ENCODE measurements at regions not wholly inside any gene's neighbourhood (a gene's known extent, or its start where the extent isn't known, plus 50 kb on each side); places are given as distances from the start of the nearest gene placed in this dataset.

DNA sequence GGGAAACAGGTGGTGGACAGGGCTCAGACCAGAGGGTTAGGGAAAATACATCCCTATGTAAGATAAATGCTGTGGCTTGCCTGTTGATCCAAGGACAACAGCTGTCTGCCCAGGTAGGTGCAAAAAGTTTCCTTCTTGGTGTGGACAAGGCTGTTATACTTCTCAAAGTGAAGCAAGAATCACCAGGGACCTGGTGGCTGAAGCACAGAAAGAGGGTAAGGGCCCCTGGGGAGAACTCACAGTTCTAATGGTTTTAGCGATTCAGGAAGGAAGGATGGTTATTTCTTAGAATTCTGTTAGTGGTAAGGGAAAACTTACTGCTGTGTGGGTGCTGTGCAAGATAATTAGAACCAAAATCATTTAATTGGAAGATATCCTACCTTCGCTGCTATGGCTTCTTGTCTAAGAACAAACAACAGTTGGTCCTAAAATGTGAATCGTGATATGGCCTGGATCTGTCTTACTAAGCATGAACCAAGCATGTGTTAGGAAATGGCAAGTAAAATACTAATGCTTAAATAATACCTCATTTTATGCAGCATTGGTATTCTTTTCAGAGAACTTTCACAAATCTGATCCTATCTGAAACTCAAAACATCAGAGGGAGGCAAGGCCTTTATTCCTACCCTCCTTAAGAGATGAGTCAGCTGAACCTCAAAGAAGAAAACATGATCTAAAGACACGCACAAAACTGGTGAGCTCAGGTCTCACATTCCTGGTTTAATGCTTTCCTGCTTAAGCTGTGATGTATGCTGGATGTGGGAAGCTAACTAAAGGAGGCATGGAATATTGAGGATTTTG, 159.2 kb upstream of the THUMPD2 start:
- 2% methylated on average over 4 of the region's 4 CpGs for WGBS (ENCODE audit: insufficient coverage, insufficient replicate concordance, low lambda C conversion rate, missing lambda C conversion rate)
- FAIRE-seq: no peak
- Histone ChIP-seq H3K79me2 (ENCODE audit: control insufficient read depth, insufficient read depth, low read length) (no peaks in the 10 kb centered on the region), H3K9ac (ENCODE audit: control insufficient read depth, insufficient read depth, low read length) (no peak overlapping the region), H2AFZ (ENCODE audit: control insufficient read depth, low read depth, low read length) (no peak overlapping the region), H3K4me1 (ENCODE audit: control insufficient read depth, insufficient read depth, low read length) (no peaks in the 10 kb centered on the region), H3K4me2 (ENCODE audit: control insufficient read depth, insufficient read depth) (no peak overlapping the region), H4K20me1 (ENCODE audit: control insufficient read depth, insufficient read depth) (no peaks in the 10 kb centered on the region), H3K4me3 (no peak overlapping the region), H3K36me3 (ENCODE audit: control insufficient read depth in 2 of 2, insufficient read depth in 2 of 2, low read length in 1 of 2) (no peaks in the 10 kb centered on the region), H3K27ac (ENCODE audit: control insufficient read depth, insufficient read depth) (no peak overlapping the region), H3K9me3 (replicated peaks; ENCODE audit: control insufficient read depth, insufficient read depth, low read length) (no peaks in the 10 kb centered on the region), H3K27me3 (replicated peaks in 1 of 2; ENCODE audit: control insufficient read depth in 2 of 2, insufficient read depth in 2 of 2, low read length in 1 of 2) (no peaks in the 10 kb centered on the region)
- BruUV-seq (replicated peaks): no TSS peak
- intact Hi-C loops (cut with micrococcal nuclease; ENCODE audit: unreplicated experiment) (no loop called here), in situ Hi-C loops (cut with MboI) (no loop called here)
- POLR2A ChIA-PET: no interaction called here
- no peak for DNase-seq (ENCODE audit: low read depth, low spot score)
- CTCF ChIA-PET: no interaction called here
- SMC1A ChIA-PET (ENCODE audit: uncharacterized antibody, unreplicated experiment): interaction anchor here (1.2 kb wide), 1 partner anchor 10 kb away, joined by 3 read pairs; no protein-coding TSS in a partner anchor
- RAD21 ChIA-PET (ENCODE audit: unreplicated experiment): no interaction called here
- ATAC-seq: no peak
- TF ChIP-seq, protein P1, sequence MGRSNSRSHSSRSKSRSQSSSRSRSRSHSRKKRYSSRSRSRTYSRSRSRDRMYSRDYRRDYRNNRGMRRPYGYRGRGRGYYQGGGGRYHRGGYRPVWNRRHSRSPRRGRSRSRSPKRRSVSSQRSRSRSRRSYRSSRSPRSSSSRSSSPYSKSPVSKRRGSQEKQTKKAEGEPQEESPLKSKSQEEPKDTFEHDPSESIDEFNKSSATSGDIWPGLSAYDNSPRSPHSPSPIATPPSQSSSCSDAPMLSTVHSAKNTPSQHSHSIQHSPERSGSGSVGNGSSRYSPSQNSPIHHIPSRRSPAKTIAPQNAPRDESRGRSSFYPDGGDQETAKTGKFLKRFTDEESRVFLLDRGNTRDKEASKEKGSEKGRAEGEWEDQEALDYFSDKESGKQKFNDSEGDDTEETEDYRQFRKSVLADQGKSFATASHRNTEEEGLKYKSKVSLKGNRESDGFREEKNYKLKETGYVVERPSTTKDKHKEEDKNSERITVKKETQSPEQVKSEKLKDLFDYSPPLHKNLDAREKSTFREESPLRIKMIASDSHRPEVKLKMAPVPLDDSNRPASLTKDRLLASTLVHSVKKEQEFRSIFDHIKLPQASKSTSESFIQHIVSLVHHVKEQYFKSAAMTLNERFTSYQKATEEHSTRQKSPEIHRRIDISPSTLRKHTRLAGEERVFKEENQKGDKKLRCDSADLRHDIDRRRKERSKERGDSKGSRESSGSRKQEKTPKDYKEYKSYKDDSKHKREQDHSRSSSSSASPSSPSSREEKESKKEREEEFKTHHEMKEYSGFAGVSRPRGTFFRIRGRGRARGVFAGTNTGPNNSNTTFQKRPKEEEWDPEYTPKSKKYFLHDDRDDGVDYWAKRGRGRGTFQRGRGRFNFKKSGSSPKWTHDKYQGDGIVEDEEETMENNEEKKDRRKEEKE (IDR thresholded peaks at IDR 0.05): no peak
- TF ChIP-seq, protein P2, sequence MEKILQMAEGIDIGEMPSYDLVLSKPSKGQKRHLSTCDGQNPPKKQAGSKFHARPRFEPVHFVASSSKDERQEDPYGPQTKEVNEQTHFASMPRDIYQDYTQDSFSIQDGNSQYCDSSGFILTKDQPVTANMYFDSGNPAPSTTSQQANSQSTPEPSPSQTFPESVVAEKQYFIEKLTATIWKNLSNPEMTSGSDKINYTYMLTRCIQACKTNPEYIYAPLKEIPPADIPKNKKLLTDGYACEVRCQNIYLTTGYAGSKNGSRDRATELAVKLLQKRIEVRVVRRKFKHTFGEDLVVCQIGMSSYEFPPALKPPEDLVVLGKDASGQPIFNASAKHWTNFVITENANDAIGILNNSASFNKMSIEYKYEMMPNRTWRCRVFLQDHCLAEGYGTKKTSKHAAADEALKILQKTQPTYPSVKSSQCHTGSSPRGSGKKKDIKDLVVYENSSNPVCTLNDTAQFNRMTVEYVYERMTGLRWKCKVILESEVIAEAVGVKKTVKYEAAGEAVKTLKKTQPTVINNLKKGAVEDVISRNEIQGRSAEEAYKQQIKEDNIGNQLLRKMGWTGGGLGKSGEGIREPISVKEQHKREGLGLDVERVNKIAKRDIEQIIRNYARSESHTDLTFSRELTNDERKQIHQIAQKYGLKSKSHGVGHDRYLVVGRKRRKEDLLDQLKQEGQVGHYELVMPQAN (conservative IDR thresholded peaks at IDR 0.05): no peak
- no peak for TF ChIP-seq ESRRA (IDR thresholded peaks at IDR 0.05; ENCODE audit: low read length)
- no peak for TF ChIP-seq ZNF217 (IDR thresholded peaks at IDR 0.05)
- TF ChIP-seq POU2F2 (IDR thresholded peaks at IDR 0.05; ENCODE audit: borderline replicate concordance, low read depth, low read length): no peak
- no peak for TF ChIP-seq FOXM1 (IDR thresholded peaks at IDR 0.05; ENCODE audit: low read depth, low read length)
- no peak for TF ChIP-seq JUNB (IDR thresholded peaks at IDR 0.05)
- TF ChIP-seq, protein P3, sequence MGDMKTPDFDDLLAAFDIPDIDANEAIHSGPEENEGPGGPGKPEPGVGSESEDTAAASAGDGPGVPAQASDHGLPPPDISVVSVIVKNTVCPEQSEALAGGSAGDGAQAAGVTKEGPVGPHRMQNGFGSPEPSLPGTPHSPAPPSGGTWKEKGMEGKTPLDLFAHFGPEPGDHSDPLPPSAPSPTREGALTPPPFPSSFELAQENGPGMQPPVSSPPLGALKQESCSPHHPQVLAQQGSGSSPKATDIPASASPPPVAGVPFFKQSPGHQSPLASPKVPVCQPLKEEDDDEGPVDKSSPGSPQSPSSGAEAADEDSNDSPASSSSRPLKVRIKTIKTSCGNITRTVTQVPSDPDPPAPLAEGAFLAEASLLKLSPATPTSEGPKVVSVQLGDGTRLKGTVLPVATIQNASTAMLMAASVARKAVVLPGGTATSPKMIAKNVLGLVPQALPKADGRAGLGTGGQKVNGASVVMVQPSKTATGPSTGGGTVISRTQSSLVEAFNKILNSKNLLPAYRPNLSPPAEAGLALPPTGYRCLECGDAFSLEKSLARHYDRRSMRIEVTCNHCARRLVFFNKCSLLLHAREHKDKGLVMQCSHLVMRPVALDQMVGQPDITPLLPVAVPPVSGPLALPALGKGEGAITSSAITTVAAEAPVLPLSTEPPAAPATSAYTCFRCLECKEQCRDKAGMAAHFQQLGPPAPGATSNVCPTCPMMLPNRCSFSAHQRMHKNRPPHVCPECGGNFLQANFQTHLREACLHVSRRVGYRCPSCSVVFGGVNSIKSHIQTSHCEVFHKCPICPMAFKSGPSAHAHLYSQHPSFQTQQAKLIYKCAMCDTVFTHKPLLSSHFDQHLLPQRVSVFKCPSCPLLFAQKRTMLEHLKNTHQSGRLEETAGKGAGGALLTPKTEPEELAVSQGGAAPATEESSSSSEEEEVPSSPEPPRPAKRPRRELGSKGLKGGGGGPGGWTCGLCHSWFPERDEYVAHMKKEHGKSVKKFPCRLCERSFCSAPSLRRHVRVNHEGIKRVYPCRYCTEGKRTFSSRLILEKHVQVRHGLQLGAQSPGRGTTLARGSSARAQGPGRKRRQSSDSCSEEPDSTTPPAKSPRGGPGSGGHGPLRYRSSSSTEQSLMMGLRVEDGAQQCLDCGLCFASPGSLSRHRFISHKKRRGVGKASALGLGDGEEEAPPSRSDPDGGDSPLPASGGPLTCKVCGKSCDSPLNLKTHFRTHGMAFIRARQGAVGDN (IDR thresholded peaks at IDR 0.05): no peak
- TF ChIP-seq MTA2 (IDR thresholded peaks at IDR 0.05; ENCODE audit: low read depth): no peak
- no peak for TF ChIP-seq EZH2 (IDR thresholded peaks at IDR 0.05; ENCODE audit: borderline replicate concordance, control insufficient read depth, low read depth, low read length)
- no peak for TF ChIP-seq EGR1 (IDR thresholded peaks at IDR 0.05; ENCODE audit: borderline replicate concordance in 1 of 2, low read depth in 2 of 2, low read length in 2 of 2)
- TF ChIP-seq, protein P4, sequence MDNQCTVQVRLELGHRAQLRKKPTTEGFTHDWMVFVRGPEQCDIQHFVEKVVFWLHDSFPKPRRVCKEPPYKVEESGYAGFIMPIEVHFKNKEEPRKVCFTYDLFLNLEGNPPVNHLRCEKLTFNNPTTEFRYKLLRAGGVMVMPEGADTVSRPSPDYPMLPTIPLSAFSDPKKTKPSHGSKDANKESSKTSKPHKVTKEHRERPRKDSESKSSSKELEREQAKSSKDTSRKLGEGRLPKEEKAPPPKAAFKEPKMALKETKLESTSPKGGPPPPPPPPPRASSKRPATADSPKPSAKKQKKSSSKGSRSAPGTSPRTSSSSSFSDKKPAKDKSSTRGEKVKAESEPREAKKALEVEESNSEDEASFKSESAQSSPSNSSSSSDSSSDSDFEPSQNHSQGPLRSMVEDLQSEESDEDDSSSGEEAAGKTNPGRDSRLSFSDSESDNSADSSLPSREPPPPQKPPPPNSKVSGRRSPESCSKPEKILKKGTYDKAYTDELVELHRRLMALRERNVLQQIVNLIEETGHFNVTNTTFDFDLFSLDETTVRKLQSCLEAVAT (IDR thresholded peaks at IDR 0.05): no peak

Data from GM12878 (cell line).